HepG2 (cell line): ENCODE measurements at regions not wholly inside any gene's neighbourhood (a gene's known extent, or its start where the extent isn't known, plus 50 kb on each side); places are given as distances from the start of the nearest gene placed in this dataset.

Experiments used
- ATAC-seq: fragments of 200-7000 bp; cut with Tn5 transposase; 3 replicates; pipeline ENCODE4 v1.9.1; 2020; ENCODE audit warnings: mild to moderate bottlenecking, moderate library complexity
- BruUV-seq: library from RNA; stranded (reverse); fragments of 400-500 nt; replicated peaks from 2 replicates; lab custom pipeline; 2021; lab: Mats Ljungman, UMichigan
- CTCF ChIA-PET: fragments of 300-600 bp; formaldehyde crosslinking; extraction: SDS; loops from one replicate; lab custom pipeline; 2021; ENCODE audit warnings: low total read pairs, inconsistent platforms, low intra/inter-chr PET ratio; lab: Yijun Ruan, JAX
- POLR2A ChIA-PET: fragments of 350-600 bp; sonication (Branson Sonifier 250); formaldehyde crosslinking; loops from one replicate; lab custom pipeline; 2020; ENCODE audit warnings: antibody characterized with exemption, inconsistent platforms; lab: Yijun Ruan, JAX
- DNase-seq: peaks from one replicate; pipeline ENCODE4 v3.0.0-alpha.2; 2015; ENCODE audit warnings: low spot score
- FAIRE-seq: peaks from 3 replicates; lab custom pipeline; 2011; peaks lifted over from hg19 to GRCh38; lab: Jason Lieb, UNC
- H2AFZ ChIP-seq: one replicate; pipeline ENCODE4 v1.6.1; 2011; ENCODE audit warnings: low read length, inconsistent platforms
- H3K27ac ChIP-seq: fragments of 300-600 bp; 3 replicates; pipeline ENCODE4 v1.8.0; 2011; ENCODE audit warnings: mixed run types, mild to moderate bottlenecking, mixed read lengths, low read length, inconsistent platforms; ENCODE audit not compliant: insufficient read depth; ENCODE audit errors: extremely low read length
- H3K27me3 ChIP-seq, 2 experiments: fragments of 200-600 bp in 1 of 2; 2 replicates in 1 of 2; 3 replicates in 1 of 2; pipeline versions ENCODE4 v1.6.0 to v1.8.0; 2011; ENCODE audit warnings: low read length in 2 of 2, mild to moderate bottlenecking in 2 of 2, moderate library complexity in 2 of 2, inconsistent platforms in 1 of 2; ENCODE audit not compliant: insufficient read depth in 2 of 2, control insufficient read depth in 1 of 2
- H3K36me3 ChIP-seq, 2 experiments: fragments of 200-600 bp in 1 of 2; replicated peaks in 1 of 2; 2 replicates in 1 of 2; 3 replicates in 1 of 2; pipeline versions ENCODE4 v1.5.1 to v1.8.0; 2011; ENCODE audit warnings: low read length in 2 of 2, inconsistent platforms in 1 of 2; ENCODE audit not compliant: insufficient read depth in 2 of 2, control insufficient read depth in 1 of 2
- H3K4me1 ChIP-seq: 2 replicates; pipeline ENCODE4 v1.5.1; 2012; ENCODE audit warnings: low read length, inconsistent platforms; ENCODE audit not compliant: insufficient read depth
- H3K4me2 ChIP-seq: 2 replicates; pipeline ENCODE4 v1.6.0; 2011; ENCODE audit warnings: low read depth, low read length, inconsistent platforms
- H3K4me3 ChIP-seq, 3 experiments: fragments of 200-600 bp in 1 of 3; sonication (generic), shearing (Covaris generic) in 1 of 3; replicated peaks in 1 of 3; 2 replicates each; pipeline ENCODE4 v1.5.1; 2011 to 2016; ENCODE audit warnings: low read length in 3 of 3, inconsistent platforms in 2 of 3, low read depth in 2 of 3, mild to moderate bottlenecking in 2 of 3, control low read depth in 1 of 3, mixed read lengths in 1 of 3; ENCODE audit not compliant: insufficient read depth in 1 of 3
- H3K79me2 ChIP-seq: one replicate; pipeline ENCODE4 v1.6.1; 2011; ENCODE audit warnings: low read length, inconsistent platforms; ENCODE audit not compliant: insufficient read depth
- H3K9ac ChIP-seq: 2 replicates; pipeline ENCODE4 v1.6.0; 2011; ENCODE audit warnings: mild to moderate bottlenecking, low read depth, low read length, inconsistent platforms; ENCODE audit not compliant: insufficient read depth
- H3K9me3 ChIP-seq: 2 replicates; pipeline ENCODE4 v1.5.1; 2012; ENCODE audit warnings: mild to moderate bottlenecking, low read length
- H4K20me1 ChIP-seq: 2 replicates; pipeline ENCODE4 v1.6.0; 2011; ENCODE audit warnings: inconsistent platforms, mild to moderate bottlenecking, low read length, moderate library complexity; ENCODE audit not compliant: insufficient read depth
- ETV6 ChIP-seq: sonication (generic); formaldehyde crosslinking; conservative IDR thresholded peaks from 2 replicates; pipeline ENCODE4 v1.4.0; 2020; ENCODE audit warnings: missing genetic modification reagents
- HNRNPL ChIP-seq: fragments of 200-400 bp; formaldehyde crosslinking; IDR thresholded peaks from 2 replicates; pipeline ENCODE4 v1.6.1; 2017; ENCODE audit warnings: mild to moderate bottlenecking, low read depth, low read length
- RARG ChIP-seq: sonication (generic); formaldehyde crosslinking; IDR thresholded peaks from 2 replicates; pipeline ENCODE4 v1.4.0; 2020; ENCODE audit warnings: low read depth, mild to moderate bottlenecking, missing genetic modification reagents
- SNAPC4 ChIP-seq: sonication (generic); formaldehyde crosslinking; IDR thresholded peaks from 2 replicates; pipeline ENCODE4 v1.4.0; 2020; ENCODE audit warnings: mild to moderate bottlenecking, missing genetic modification reagents
- ZNF577 ChIP-seq: sonication (generic); formaldehyde crosslinking; IDR thresholded peaks from 2 replicates; pipeline ENCODE4 v1.4.0; 2020; ENCODE audit warnings: mild to moderate bottlenecking, low read depth, missing genetic modification reagents, borderline replicate concordance
- WGBS: methylation state at CpG from one replicate; pipeline ENCODE4 v1.1.6; 2017; ENCODE audit warnings: low lambda C conversion rate; 5-methylcytosine and 5-hydroxymethylcytosine counted together
- in situ Hi-C: cut with HindIII; loops from 2 replicates; pipeline ENCODE4 v1.10.0; 2017; ENCODE audit warnings: low pct_unique_long_range_greater_than_20kb; ENCODE audit not compliant: extremely low pct_ligation_motif_present
- intact Hi-C: fragments of 100-400 bp; cut with micrococcal nuclease; formaldehyde crosslinking; loops from one replicate; pipeline ENCODE4 v1.10.0; 2022; ENCODE audit not compliant: unreplicated experiment

- H3K4me1 ChIP-seq: no peaks in the 10 kb centered on the region
- POLR2A ChIA-PET: no interaction called here
- H3K79me2 ChIP-seq: no peaks in the 10 kb centered on the region
- no peaks in the 10 kb centered on the region for H4K20me1 ChIP-seq
- intact Hi-C loops (no loop called here), in situ Hi-C loops (no loop called here)
- H3K27me3 ChIP-seq: no peaks in the 10 kb centered on the region
- no peak for DNase-seq
- FAIRE-seq: no peak
- H3K9me3 ChIP-seq: no peaks in the 10 kb centered on the region
- H2AFZ ChIP-seq: no peak overlapping the region
- H3K4me2 ChIP-seq: no peak overlapping the region
- H3K9ac ChIP-seq: no peak overlapping the region
- BruUV-seq: no TSS peak
- TF ChIP-seq ETV6 (CRISPR knock-in tag) (no peak), ZNF577 (no peak), SNAPC4 (no peak), HNRNPL (no peak), RARG (CRISPR knock-in tag) (no peak)
- H3K27ac ChIP-seq: no peak overlapping the region
- CTCF ChIA-PET: no interaction called here
- WGBS: 0% methylated on average over 2 of the region's 2 CpGs
- no peak for ATAC-seq
- H3K36me3 ChIP-seq: no peaks in the 10 kb centered on the region
- H3K4me3 ChIP-seq: no peak overlapping the region
Observed at GRCh38 chr6:98452685-98453084, 381.7 kb upstream of the POU3F2 start.
